H9 (cell line): ENCODE measurements at regions not wholly inside any gene's neighbourhood (a gene's known extent, or its start where the extent isn't known, plus 50 kb on each side); places are given as distances from the start of the nearest gene placed in this dataset.

Source experiments
- DNase-seq: peaks from one replicate; pipeline ENCODE4 v3.0.0-alpha.2; 2017
- H2AFZ ChIP-seq: one replicate; pipeline ENCODE4 v1.6.1; 2013; ENCODE audit warnings: mild to moderate bottlenecking, low read length, control low read depth, moderate library complexity
- H2AK5ac ChIP-seq: 2 replicates; pipeline ENCODE4 v1.6.1; 2013; ENCODE audit warnings: low read length, control low read depth, mixed read lengths; ENCODE audit not compliant: insufficient read length
- H2BK120ac ChIP-seq: one replicate; pipeline ENCODE4 v1.6.1; 2013; ENCODE audit warnings: low read depth, mild to moderate bottlenecking, low read length, control low read depth, inconsistent platforms; ENCODE audit not compliant: poor library complexity, severe bottlenecking
- H2BK12ac ChIP-seq: 2 replicates; pipeline ENCODE4 v1.6.1; 2013; ENCODE audit warnings: low read length, control low read depth, mixed read lengths, low read depth; ENCODE audit not compliant: insufficient read length
- H2BK15ac ChIP-seq: 2 replicates; pipeline ENCODE4 v1.6.1; 2013; ENCODE audit warnings: low read depth, low read length, control low read depth
- H2BK20ac ChIP-seq: one replicate; pipeline ENCODE4 v1.6.1; 2013; ENCODE audit warnings: low read depth, mild to moderate bottlenecking, low read length, control low read depth, inconsistent platforms; ENCODE audit not compliant: poor library complexity, severe bottlenecking
- H2BK5ac ChIP-seq: 2 replicates; pipeline ENCODE4 v1.6.1; 2013; ENCODE audit warnings: low read length, control low read depth, mixed read lengths; ENCODE audit not compliant: insufficient read length
- H3K14ac ChIP-seq: 2 replicates; pipeline ENCODE4 v1.6.1; 2013; ENCODE audit warnings: low read length, control low read depth; ENCODE audit not compliant: insufficient read depth
- H3K18ac ChIP-seq: 2 replicates; pipeline ENCODE4 v1.6.1; 2013; ENCODE audit warnings: low read depth, mild to moderate bottlenecking, mixed read lengths, low read length, control low read depth; ENCODE audit not compliant: insufficient read length
- H3K23ac ChIP-seq: 2 replicates; pipeline ENCODE4 v1.6.1; 2013; ENCODE audit warnings: low read length, control low read depth, mixed read lengths, low read depth; ENCODE audit not compliant: insufficient read length
- H3K23me2 ChIP-seq: 2 replicates; pipeline ENCODE4 v1.6.1; 2013; ENCODE audit warnings: low read depth, mild to moderate bottlenecking, mixed read lengths, low read length, control low read depth; ENCODE audit not compliant: insufficient read length, poor library complexity, severe bottlenecking
- H3K27ac ChIP-seq: 2 replicates; pipeline ENCODE4 v1.5.1; 2013; ENCODE audit warnings: low read length, control low read depth, mixed read lengths, low read depth; ENCODE audit not compliant: insufficient read length
- H3K27me3 ChIP-seq: 2 replicates; pipeline ENCODE4 v1.6.1; 2013; ENCODE audit warnings: low read length, control low read depth, inconsistent platforms; ENCODE audit not compliant: insufficient read depth
- H3K4ac ChIP-seq: 2 replicates; pipeline ENCODE4 v1.6.1; 2013; ENCODE audit warnings: low read depth, mild to moderate bottlenecking, control low read depth, inconsistent platforms, low read length, moderate library complexity
- H3K4me1 ChIP-seq: 2 replicates; pipeline ENCODE4 v1.6.1; 2013; ENCODE audit warnings: low read length, control low read depth, inconsistent platforms; ENCODE audit not compliant: insufficient read depth
- H3K4me2 ChIP-seq: 2 replicates; pipeline ENCODE4 v1.6.1; 2013; ENCODE audit warnings: low read length, control low read depth, mixed read lengths; ENCODE audit not compliant: insufficient read length, insufficient read depth
- H3K56ac ChIP-seq: 2 replicates; pipeline ENCODE4 v1.6.1; 2013; ENCODE audit warnings: low read depth, mild to moderate bottlenecking, mixed read lengths, low read length, control low read depth; ENCODE audit not compliant: insufficient read length
- H3K79me1 ChIP-seq: 2 replicates; pipeline ENCODE4 v1.6.1; 2013; ENCODE audit warnings: low read depth, mild to moderate bottlenecking, moderate library complexity, low read length, control low read depth, inconsistent platforms; ENCODE audit not compliant: insufficient read depth, poor library complexity, severe bottlenecking
- H3K79me2 ChIP-seq: 2 replicates; pipeline ENCODE4 v1.6.1; 2013; ENCODE audit warnings: low read length, control low read depth, inconsistent platforms; ENCODE audit not compliant: insufficient read depth
- H3K9ac ChIP-seq: 2 replicates; pipeline ENCODE4 v1.6.1; 2013; ENCODE audit warnings: low read length, control low read depth, mixed read lengths; ENCODE audit not compliant: insufficient read length; ENCODE audit errors: extremely low read depth
- H3K9me3 ChIP-seq: one replicate; pipeline ENCODE4 v1.6.1; 2013; ENCODE audit warnings: low read depth, low read length, inconsistent platforms; ENCODE audit not compliant: control insufficient read depth
- H3T11ph ChIP-seq: one replicate; pipeline ENCODE4 v1.6.1; 2013; ENCODE audit warnings: mild to moderate bottlenecking, low read length, control low read depth, inconsistent platforms
- H4K20me1 ChIP-seq: one replicate; pipeline ENCODE4 v1.6.1; 2013; ENCODE audit not compliant: control insufficient read depth, insufficient read length, insufficient read depth
- H4K5ac ChIP-seq: 2 replicates; pipeline ENCODE4 v1.6.1; 2013; ENCODE audit warnings: low read depth, mild to moderate bottlenecking, mixed read lengths, low read length, control low read depth; ENCODE audit not compliant: insufficient read length
- H4K8ac ChIP-seq: replicated peaks from 2 replicates; pipeline ENCODE4 v1.6.1; 2013; ENCODE audit warnings: low read length, control low read depth, mixed read lengths, low read depth; ENCODE audit not compliant: insufficient read length
- H4K91ac ChIP-seq: 2 replicates; pipeline ENCODE4 v1.6.1; 2013; ENCODE audit warnings: low read depth, mild to moderate bottlenecking, moderate library complexity, mixed read lengths, low read length, control low read depth; ENCODE audit not compliant: insufficient read length
- H3K27ac Mint-ChIP-seq, 3 experiments: 2 replicates in 2 of 3; 3 replicates in 1 of 3; pipeline ENCODE4 v1.8.0; 2020 to 2021; ENCODE audit warnings: mixed read lengths in 3 of 3, mild to moderate bottlenecking in 1 of 3, moderate library complexity in 1 of 3
- H3K27me3 Mint-ChIP-seq: 2 replicates; pipeline ENCODE4 v1.8.0; 2021; ENCODE audit warnings: low read depth, mild to moderate bottlenecking, moderate library complexity, mixed read lengths
- H3K36me3 Mint-ChIP-seq, 3 experiments: 2 replicates in 2 of 3; 3 replicates in 1 of 3; pipeline ENCODE4 v1.8.0; 2020 to 2021; ENCODE audit warnings: low read depth in 3 of 3, mixed read lengths in 3 of 3; ENCODE audit not compliant: insufficient read depth in 1 of 3
- H3K4me1 Mint-ChIP-seq, 2 experiments: 2 replicates each; pipeline ENCODE4 v1.8.0; 2020; ENCODE audit warnings: mixed read lengths in 2 of 2
- H3K4me3 Mint-ChIP-seq, 2 experiments: 2 replicates in 1 of 2; 3 replicates in 1 of 2; pipeline ENCODE4 v1.8.0; 2020 to 2021; ENCODE audit warnings: mild to moderate bottlenecking in 2 of 2, mixed read lengths in 2 of 2, moderate library complexity in 1 of 2
- H3K9me3 Mint-ChIP-seq, 2 experiments: 2 replicates in 1 of 2; 3 replicates in 1 of 2; pipeline ENCODE4 v1.8.0; 2020; ENCODE audit warnings: mild to moderate bottlenecking in 2 of 2, mixed read lengths in 2 of 2, moderate library complexity in 1 of 2
- CTCF ChIP-seq: fragments of 200-600 bp; sonication (generic); conservative IDR thresholded peaks from 3 replicates; pipeline ENCODE4 v1.8.0; 2021; ENCODE audit warnings: antibody characterized with exemption, mild to moderate bottlenecking
- WGBS: extraction: QIAGEN DNeasy Blood & Tissue Kit; methylation state at CpG from one replicate; pipeline ENCODE4 v1.1.7; 2013; ENCODE audit warnings: missing lambda C conversion rate, low lambda C conversion rate, mixed read lengths; ENCODE audit not compliant: insufficient read length; ENCODE audit errors: extremely low coverage; 5-methylcytosine and 5-hydroxymethylcytosine counted together

GRCh38 chr2:198376677-198377076 is 572.3 kb downstream of the PLCL1 start:
- Histone ChIP-seq H3K18ac (no peak overlapping the region), H3K79me1 (no peaks in the 10 kb centered on the region), H3K4me2 (no peak overlapping the region), H2BK15ac (no peak overlapping the region), H2AK5ac (no peak overlapping the region), H3K79me2 (no peaks in the 10 kb centered on the region), H3K56ac (no peak overlapping the region), H3K27me3 (no peaks in the 10 kb centered on the region), H3T11ph (no peak overlapping the region), H4K5ac (no peak overlapping the region), H3K4me1 (no peaks in the 10 kb centered on the region), H2BK5ac (no peak overlapping the region), H3K9me3 (no peaks in the 10 kb centered on the region), H2BK12ac (no peak overlapping the region), H3K9ac (no peak overlapping the region), H3K23ac (no peak overlapping the region), H3K14ac (no peak overlapping the region), H4K8ac (no peak overlapping the region), H2BK20ac (no peak overlapping the region), H2BK120ac (no peak overlapping the region), H3K4ac (no peak overlapping the region), H3K27ac (no peak overlapping the region), H4K91ac (no peak overlapping the region), H4K20me1 (no peaks in the 10 kb centered on the region), H2AFZ (no peak overlapping the region), H3K23me2 (no peaks in the 10 kb centered on the region)
- H3K36me3 Mint-ChIP-seq, result no peaks in the 10 kb centered on the region
- no CpG with 5 or more reads among the region's 5 CpGs for WGBS
- no peak overlapping the region; a peak in 1 of 5 replicates for H3K4me3 Mint-ChIP-seq
- no peaks in the 10 kb centered on the region for H3K9me3 Mint-ChIP-seq
- no peak overlapping the region; a peak in 1 of 7 replicates for H3K27ac Mint-ChIP-seq
- peaks cover 2% of the 10 kb centered on the region; the same call in 1 of the 2 replicates for H3K27me3 Mint-ChIP-seq
- no peak for DNase-seq
- peaks cover 0 to 2% of the 10 kb centered on the region in 2 experiments; a peak in 2 of 4 replicates for H3K4me1 Mint-ChIP-seq
- no peak for TF ChIP-seq CTCF
